Amniotic epithelial cell (primary cell): ENCODE measurements at regions not wholly inside any gene's neighbourhood (a gene's known extent, or its start where the extent isn't known, plus 50 kb on each side); places are given as distances from the start of the nearest gene placed in this dataset.
"Not testable (repeated sequence)": the region's sequence is repeated elsewhere in the genome, so short reads cannot be mapped to it uniquely, and the experiment has no call there.

Experiments used
- DNase-seq: peaks from one replicate; pipeline ENCODE4 v3.0.0-alpha.2; 2010; ENCODE audit warnings: low read depth

- not testable (repeated sequence) for DNase-seq
Measured at GRCh38 chr7:14967376-14967775, 64.8 kb upstream of the DGKB start.

GRCh38 chr7:14962778-14963177 lies 60.2 kb upstream of the DGKB start:
- no peak for DNase-seq

GRCh38 chr7:14960721-14961120 lies 58.2 kb upstream of the DGKB start:
- DNase-seq, result no peak

GRCh38 chr7:14959339-14959738 lies 56.8 kb upstream of the DGKB start:
- no peak for DNase-seq

- DNase-seq, result peak; percentile 2
Measured at GRCh38 chr7:14954035-14954434, 51.5 kb upstream of the DGKB start.
